Activated CD4-positive, alpha-beta T cell treated with anti-CD3 and anti-CD28 coated beads for 1 hour (primary cell): ENCODE measurements at regions not wholly inside any gene's neighbourhood (a gene's known extent, or its start where the extent isn't known, plus 50 kb on each side); places are given as distances from the start of the nearest gene placed in this dataset.

ENCODE experiments used
- DNase-seq: peaks from one replicate; pipeline ENCODE4 v3.0.0-alpha.2; 2020

DNA sequence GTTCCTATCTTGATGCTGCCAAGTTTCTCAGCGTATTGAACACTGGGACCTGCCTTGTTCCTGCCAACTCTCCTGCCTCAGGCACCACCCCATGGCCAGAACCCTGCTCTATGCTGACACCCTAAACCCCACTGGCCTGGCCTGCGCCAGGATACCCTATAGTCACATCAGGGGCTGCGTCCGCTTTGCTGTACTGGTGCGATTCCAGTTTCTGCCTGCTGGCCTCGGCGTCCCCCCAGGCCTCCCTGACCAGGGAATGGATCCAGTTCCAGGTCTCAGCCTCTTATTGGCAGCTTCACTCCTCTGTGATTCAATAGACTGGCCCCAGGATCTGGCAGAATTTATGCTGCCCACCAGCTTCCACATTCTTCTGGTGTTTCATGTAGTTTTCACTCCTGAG lies 55.0 kb downstream of the GPR6 start:
- no peak for DNase-seq

DNA sequence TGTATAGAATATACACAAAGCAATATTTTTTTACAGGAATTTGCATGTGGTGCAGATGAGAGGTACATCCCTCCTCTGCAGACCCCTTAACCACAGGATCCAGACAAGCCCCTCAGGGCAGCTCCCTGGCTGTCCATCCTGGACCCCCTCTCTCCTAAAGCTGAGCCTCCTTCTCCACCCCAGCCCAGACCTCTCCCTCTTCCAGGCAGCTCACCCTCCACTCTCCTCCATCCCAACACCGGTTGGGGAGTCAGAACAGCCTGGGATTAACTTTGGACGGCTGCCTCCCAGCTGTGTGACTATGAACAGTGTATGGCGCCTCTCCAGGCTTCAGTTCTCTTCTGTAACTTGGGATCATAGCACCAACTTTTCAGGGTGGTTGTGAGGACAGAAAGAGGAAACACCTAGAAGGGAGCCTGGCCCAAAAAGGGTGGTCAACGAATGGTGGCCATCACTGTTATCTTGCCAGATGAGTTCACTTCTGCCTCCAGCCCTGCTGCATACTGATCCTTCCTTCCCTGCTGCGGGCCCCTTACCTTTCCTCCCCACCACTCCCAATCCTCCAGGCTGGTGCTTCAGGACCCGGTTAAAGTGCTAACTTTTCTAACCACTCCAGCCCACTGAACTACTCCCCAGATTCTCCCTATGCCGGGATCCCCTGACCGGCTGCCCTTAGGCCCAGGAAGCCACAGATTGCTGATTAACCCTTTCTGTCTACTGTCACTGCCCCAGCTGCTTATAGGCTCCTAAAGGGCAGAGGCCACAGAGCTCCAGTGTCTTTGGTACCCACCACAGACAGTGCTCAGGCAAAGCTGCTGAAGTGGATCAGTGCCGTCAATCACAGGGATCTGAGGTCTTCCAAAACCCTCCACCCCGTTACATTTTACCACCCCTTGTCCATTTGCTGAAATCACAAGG lies 55.9 kb downstream of the GPR6 start:
- DNase-seq, result no peak

DNA sequence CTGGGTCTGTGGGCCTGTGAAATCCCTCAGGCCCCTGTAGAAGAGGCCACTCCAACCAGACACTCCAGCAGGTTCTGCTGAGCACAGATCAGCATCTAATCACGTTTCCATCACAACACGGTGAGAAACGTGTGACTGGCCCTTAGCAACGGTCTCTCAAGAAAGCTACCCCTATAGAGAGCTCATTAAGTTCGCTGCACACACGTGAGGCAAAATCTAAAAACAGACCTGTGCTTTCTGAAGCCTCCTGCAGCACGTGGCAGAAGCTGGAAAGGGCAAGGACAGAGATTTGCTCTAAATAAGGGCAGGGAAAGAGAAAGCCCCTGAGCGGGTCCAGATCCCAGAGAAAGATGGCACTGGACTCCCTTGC lies 56.5 kb downstream of the GPR6 start:
- no peak for DNase-seq

DNA sequence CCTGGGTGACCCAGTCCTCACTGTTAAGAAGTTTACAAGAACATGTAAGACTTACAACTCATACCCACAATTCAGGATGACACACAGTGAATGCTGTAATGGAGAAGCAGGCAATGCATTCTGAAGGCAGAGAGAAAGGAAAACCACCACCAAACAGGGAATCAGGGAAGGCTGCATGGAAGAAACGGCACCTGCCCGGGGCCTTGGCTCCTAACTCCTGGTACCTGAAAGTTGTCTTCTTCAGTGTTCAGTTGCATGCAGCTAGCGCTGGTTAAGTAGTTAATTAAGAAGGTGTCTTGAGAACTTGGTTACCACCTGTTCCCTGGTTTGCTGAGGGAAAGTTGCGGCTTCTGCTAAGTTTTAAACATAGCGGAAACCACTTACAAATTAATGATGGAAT lies 57.2 kb downstream of the GPR6 start:
- DNase-seq, result no peak

DNA sequence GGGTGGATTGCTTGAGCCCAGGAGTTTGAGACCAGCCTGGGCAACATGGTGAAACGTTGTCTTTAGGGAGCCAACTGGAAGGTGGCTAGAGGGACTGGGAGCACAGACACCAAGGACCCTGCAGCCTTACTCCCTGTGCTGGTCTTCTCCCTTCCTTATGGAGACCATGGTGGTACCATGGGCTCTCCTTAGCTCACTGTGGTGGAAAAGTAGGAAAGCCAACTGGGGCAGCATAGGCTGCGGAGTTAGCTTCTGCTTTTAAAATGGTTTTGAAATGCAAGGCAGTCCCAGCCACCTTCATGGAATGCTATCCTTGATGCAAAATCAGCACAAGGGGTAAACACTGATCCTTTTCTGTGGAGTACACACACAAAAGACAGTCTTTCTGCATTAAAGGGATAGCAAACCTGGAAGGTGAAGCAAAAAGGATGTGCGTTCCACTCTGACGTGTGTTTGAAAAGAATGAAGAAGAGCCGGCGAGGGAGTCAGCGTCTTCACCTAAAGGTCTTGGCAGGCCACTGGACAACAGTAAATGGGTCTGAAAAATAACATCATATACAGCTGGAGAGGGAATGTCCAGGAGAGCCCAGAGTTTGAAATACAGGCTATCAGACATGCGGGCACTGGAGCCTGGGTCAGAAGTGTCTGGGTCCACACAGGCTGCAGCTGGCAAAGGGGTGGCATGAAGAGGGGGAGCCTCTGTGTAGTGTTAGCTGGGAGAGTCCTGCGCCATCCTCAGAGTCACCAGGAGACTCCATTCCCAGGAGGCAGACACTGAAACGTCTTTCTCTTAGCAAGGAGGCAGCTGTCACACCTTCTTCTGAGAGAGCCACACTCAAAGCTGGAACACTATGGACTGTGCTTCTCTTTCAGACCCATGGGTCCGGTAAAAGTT lies 58.5 kb downstream of the GPR6 start:
- no peak for DNase-seq

DNA sequence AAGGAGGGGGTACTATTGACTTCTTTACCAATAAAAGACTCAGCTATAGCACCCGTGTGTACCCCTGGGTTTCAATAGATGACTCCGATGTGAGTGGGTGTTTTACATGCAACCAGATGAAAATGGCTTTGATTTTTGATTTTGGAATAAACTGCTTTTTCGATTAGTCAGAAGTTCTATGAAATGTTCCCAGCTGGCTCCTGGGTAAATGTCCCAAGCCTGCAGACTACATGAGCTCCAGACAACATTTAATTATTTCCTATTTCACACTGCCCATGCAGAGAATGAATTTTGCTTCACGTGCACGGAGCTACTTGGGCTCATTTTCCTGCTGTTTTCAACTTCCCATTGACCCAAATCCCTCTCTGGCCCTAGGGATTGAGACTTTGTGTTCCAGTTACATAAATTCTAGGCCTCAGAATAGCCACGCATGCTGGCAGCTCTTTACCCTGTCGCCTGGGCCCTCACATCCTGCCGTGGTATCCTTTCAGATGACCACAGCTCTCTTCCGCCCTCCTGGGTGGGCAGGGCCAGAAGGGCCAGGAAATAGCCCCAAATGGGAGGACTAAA lies 59.7 kb downstream of the GPR6 start:
- no peak for DNase-seq

DNA sequence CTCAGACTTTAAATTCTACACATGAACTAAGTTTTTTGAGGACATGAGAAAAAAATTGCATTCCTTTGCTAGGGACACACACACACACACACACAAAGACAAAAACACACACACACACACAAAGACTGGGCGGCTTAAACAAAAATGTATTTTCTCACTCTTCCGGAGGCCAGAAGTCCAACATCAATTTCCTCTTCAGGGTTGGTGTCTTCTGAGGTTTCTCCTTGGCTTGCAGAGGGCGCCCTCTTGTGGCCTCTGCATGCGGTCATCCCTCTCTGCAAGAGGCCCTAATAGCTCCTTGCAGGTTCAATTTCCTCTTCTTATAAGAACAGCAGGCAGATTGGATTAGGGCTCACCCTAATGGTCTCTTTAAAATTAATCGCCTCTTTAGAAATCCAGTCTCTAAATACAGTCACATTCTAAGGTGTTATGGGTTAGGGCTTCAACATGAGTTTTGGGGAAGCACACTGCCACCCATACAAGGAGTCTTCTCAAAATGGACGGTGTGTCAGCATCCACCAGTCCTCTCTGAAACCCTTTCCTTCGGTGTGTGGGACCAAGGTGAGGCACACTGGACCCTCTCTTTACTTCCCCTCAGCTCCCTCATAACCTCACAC lies 61.4 kb downstream of the GPR6 start:
- DNase-seq, result peak; percentile 65

DNA sequence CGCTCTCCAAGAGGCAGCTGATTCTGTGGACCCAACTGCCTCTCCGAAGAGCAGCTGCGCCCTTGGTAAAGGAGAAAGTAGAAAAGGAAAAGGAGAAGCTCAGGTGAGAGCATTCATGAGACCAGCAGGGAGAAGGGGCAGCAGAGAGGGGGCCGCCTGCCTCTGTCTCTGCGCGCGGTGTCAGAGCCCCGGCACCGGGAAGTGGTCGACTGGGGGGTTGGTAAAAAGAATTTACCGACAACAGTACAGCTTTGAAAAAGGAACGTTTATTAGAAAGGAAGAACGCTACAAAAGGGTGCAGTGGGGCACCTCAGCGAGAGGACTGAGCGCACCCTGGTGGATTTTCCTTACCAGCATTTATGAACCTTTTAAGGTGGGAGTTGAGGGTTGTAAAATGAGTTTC lies 61.9 kb downstream of the GPR6 start:
- DNase-seq, result peak; percentile 16

DNA sequence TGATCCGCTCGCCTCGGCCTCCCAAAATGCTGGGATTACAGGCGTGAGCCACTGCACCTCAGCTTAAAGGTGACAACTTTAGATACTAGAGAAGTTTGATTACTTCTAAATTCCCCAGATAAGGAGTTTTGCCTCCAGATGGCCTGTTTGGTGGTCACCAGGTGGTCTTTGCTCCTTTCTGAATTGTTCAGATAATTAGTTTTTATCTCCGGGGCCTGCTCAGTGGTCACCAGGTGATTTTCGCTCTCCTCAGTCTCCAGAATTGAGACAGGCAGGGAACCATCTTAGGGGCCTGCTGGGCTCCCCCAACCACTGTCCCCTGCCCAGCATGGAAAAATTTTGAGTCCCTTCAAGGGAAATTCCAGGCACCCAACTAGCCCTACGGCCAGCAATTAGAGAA lies 62.6 kb downstream of the GPR6 start:
- DNase-seq, result no peak

DNA sequence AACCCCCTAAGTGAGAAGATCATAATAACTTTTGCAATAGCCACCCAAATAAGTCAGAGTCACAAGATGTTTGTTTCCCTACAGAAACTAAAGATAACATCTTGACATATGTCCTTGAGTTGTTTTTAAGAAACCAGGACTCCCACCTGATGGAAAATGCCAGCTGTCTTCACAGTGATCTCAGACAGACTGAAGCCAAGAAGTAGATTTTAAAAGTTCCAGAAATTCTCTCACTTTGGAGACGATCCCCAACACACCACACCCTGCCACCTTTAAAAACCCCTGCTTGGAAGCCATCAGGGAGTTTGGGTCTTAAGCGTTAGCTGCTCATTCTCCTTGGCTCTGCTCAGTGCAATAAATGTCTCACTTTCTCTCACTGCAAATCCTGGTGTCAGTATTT lies 63.0 kb downstream of the GPR6 start:
- DNase-seq, result no peak

DNA sequence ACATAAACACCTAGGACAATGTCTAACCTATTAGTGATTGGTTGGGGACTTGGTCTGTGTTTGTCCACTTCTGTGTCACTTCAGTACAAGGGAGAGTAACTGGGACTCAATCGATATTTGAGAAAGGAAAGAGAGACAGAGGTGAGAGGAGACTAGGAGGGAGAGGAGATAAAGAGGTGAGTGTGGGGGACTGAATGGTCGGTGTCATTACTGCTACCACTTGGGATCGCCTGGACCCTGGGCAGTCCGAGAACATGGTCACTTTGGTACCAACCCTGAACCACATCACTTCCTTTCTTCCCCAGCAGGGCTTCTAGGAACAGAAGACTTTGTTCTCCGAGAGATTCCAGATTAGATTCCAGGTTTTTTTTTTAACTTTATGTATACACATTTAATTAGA lies 63.7 kb downstream of the GPR6 start:
- DNase-seq, result no peak

DNA sequence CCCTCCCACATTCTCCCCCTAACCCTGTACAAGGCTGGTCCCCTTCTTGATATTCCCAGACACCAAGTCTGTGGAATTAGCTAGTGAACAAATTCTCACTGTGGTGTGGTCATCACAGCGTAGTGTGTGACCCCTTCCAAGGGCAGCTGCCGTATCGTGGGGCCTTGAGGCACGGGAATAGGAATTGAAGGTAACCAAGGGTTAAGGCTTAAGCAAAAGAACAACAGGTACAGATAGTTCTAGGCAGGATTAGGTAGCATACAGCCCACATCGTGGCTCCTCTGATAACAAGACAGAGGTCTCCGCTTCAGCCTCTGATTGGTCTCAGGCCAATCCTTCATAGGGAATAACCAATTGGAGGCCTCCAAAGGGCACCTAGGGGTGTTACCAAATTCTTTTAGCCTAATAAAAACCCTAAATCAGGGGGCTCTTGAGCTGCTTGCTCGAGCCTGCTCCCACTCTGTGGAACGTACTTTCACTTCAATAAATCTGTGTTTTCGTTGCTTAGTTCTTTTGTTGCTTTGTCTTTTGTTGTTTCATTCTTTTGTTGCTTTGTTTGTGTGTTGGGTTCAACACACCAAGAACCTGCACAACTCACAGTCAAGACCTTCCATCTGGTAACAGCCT lies 64.7 kb downstream of the GPR6 start:
- DNase-seq, result no peak

DNA sequence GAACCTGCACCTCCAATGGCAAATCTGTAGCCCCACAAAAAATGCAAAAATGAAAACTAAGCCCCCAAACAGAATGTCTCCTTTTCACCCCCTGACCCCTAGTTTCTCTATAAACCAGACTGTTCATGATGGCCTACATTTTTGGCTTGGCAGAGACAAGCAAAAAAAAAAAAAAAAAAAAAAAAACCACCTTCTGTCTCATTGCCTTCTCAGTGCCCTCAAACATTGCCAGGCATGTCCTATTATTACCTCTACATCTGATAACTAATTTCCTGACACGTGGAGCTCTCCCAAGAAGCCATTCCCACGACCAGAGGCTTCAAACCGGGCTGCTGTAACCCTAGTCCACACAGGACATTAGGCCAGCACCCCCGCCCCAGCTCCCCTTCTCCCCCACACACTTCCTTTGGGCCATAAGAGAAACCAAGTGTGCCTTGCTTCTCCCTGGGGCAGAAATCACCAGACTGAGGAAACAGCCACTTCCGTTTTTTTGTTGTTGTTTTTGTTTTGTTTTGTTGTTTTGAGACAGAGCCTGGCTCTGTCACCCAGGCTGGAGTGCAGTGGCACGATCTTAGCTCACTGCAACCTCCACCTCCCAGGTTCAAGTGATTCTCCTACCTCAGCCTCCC lies 65.4 kb downstream of the GPR6 start:
- DNase-seq, result no peak

DNA sequence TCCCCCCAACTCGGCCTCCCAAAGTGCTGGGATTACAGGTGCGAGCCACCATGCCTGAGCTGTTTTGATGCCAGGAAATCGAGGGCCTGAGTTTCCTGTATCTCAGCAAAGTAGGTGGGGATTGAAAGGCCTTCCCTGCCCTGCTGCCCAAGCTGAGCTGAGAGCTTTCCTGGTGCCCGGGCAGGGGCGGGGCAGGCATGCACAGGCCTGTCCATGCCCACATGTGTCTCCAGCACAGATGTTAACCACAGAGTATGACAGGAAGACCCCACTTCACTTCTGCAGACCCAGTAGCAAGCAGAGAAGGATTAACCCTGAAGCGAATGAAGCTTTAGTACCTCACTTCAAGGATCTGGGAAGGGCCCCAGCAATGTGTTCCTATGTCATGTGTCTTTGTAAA lies 66.0 kb downstream of the GPR6 start:
- DNase-seq, result no peak

DNA sequence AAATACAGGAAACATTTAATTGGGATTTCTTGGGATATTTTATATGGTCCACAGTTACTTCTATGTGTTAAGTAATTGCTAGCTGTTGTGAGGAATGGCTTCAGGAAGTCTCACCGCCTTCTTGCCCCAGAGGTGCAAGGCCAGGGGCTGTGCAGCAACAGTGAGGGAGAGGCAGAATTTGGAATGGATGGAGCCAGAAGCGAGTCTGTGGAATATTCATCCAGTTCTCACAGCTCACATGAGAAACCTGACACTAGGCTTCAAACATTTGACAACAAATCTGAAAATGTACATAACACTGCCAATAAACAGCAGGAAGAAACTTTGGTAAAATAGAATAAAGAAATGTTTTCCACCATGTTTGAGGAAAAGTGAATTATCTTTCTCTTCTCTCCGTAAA lies 66.5 kb downstream of the GPR6 start:
- no peak for DNase-seq

DNA sequence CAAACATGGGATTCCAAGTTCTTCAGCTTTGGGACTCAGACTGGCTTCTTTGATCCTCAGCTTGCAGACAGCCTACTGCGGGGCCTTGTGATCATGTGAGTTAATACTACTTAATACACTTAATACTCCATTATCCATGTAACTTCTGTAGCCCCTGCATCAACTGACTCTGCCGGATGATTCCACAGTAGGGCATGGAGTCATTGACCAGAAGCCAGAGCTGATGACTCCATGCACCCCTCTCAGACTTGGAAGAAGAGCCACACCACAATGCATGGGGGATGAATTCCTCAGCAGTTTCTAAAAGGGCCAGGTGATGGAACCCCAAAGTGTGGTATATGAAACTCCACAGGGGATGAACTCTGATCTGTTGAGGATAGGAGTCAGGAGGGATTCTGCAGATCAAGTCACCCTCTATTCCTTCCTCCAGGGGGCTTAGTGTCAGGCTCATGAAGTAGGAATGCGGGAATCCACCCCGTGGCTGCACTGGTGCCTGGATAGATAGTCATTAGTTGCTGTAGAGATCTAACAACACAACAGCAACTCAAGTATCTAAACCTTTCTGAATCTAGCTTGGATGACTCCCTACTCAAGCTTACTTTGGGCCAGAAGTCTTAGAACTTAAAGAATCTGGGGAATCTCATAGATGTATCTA lies 70.2 kb downstream of the GPR6 start:
- no peak for DNase-seq

DNA sequence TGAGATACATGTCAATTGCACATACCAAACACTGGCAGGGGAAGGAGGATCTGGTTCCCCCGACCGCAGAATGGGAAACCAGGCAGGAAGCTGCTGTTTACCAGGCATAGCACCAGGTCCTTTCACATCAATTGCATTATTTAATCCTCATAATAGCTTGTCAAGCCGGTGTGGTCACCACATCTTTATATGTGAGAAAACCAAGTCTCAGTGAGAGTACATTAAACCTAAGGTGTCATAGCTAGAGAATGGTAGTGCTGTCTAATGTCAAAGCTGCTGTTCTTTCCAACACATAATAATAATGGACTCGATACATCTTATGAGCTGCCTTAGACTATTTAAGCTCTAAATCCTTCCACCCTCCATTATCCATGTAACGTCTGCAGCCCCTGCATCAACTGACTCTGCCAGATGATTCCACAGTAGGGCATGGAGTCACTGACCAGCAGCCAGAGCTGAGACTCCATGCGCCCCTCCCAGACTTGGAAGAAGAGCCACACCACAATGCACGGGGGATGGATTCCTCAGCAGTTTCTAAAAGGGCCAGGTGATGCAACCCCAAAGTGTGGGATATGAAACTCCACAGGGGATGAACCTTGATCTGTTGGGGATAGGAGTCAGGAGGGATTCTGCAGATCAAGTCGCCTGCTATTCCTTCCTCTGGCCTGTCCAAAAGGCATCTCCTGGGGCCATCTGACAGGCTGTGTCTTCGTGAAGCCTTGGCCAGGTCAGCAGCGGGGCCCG lies 71.8 kb downstream of the GPR6 start:
- no peak for DNase-seq
